BLaER1 treated with 17β-estradiol and CSF1 and Interleukin-3, amounts not matched to agents 10 nM and 100 nM (cell line): ENCODE measurements at regions not wholly inside any gene's neighbourhood (a gene's known extent, or its start where the extent isn't known, plus 50 kb on each side); places are given as distances from the start of the nearest gene placed in this dataset.

Source experiments
- H3K27ac ChIP-seq, 11 experiments: shearing (Covaris generic); formaldehyde crosslinking; 2 replicates each; pipeline ENCODE4 v1.8.1; 2022
- H3K27me3 ChIP-seq, 11 experiments: shearing (Covaris generic); formaldehyde crosslinking; 2 replicates each; pipeline ENCODE4 v1.8.1; 2022
- H3K36me3 ChIP-seq, 11 experiments: shearing (Covaris generic); formaldehyde crosslinking; 2 replicates each; pipeline ENCODE4 v1.8.1; 2022
- H3K4me1 ChIP-seq, 10 experiments: shearing (Covaris generic); formaldehyde crosslinking; 2 replicates each; pipeline ENCODE4 v1.8.1; 2022
- H3K4me2 ChIP-seq, 11 experiments: shearing (Covaris generic); formaldehyde crosslinking; 2 replicates each; pipeline ENCODE4 v1.8.1; 2022
- H3K4me3 ChIP-seq, 10 experiments: shearing (Covaris generic); formaldehyde crosslinking; 2 replicates each; pipeline ENCODE4 v1.8.1; 2022
- H3K9ac ChIP-seq, 11 experiments: shearing (Covaris generic); formaldehyde crosslinking; 2 replicates each; pipeline ENCODE4 v1.8.1; 2022
- H3K9me3 ChIP-seq, 11 experiments: shearing (Covaris generic); formaldehyde crosslinking; replicated peaks in 1 of 11; 2 replicates each; pipeline ENCODE4 v1.8.1; 2022
- H4K20me1 ChIP-seq, 11 experiments: shearing (Covaris generic); formaldehyde crosslinking; 2 replicates each; pipeline ENCODE4 v1.8.1; 2022
- Cebpa-rat ChIP-seq, 11 experiments: shearing (Covaris generic); IDR thresholded peaks; 2 replicates each; pipeline ENCODE4 v1.8.1; 2022

DNA sequence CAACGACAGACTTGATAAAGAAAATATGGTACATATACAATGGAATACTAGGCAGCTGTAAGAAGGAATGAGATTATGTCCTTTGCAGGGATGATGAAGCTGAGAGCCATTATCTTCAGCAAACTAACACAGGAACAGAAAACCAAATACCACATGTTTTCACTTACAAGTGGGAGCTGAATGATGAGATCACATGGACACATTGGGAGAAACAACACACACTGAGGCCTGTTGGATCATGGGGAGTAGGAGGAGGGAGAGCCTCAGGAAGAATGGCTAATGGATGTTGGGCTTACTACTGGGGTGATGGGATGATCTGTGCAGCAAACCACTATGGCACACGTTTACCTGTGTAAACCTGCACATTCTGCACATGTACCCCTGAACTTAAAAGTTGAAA lies 209.7 kb downstream of the SPRY1 start:
- Histone ChIP-seq H3K4me2 (peak overlapping the region; percentile 34 to 89 (median 81)), H3K36me3 (no peaks in the 10 kb centered on the region), H3K27me3 (peaks cover 0 to 27% (median 0%) of the 10 kb centered on the region in 11 experiments; a peak in 3 of 22 replicates), H3K9ac (peak overlapping the region in 10 of 11 experiments; percentile 20 to 74 (median 52); a peak in 15 of 22 replicates), H3K9me3 (peaks cover 0 to 7% (median 0%) of the 10 kb centered on the region in 11 experiments; a peak in 2 of 22 replicates), H4K20me1 (no peaks in the 10 kb centered on the region), H3K27ac (peak overlapping the region; percentile 60 to 88 (median 71)), H3K4me3 (no peak overlapping the region; a peak in 1 of 20 replicates), H3K4me1 (peaks cover 31 to 71% (median 54%) of the 10 kb centered on the region in 10 experiments)
- no peak for TF ChIP-seq Cebpa-rat (IDR thresholded peaks at IDR 0.05)

GRCh38 chr4:123606946-123607542 lies 210.4 kb downstream of the SPRY1 start:
- H3K9me3 ChIP-seq: peaks cover 0 to 13% (median 5%) of the 10 kb centered on the region in 11 experiments; a peak in 6 of 22 replicates
- H3K4me2 ChIP-seq: peak overlapping the region; percentile 34 to 89 (median 81)
- H3K4me1 ChIP-seq: peaks cover 28 to 64% (median 46%) of the 10 kb centered on the region in 10 experiments

GRCh38 chr4:123609829-123610228 lies 213.2 kb downstream of the SPRY1 start:
- Histone ChIP-seq H3K27ac (peak overlapping the region in 1 of 11 experiments; percentile 10; a peak in 2 of 22 replicates), H3K9ac (no peak overlapping the region), H3K4me1 (peaks cover 21 to 40% (median 27%) of the 10 kb centered on the region in 10 experiments), H3K36me3 (no peaks in the 10 kb centered on the region), H3K27me3 (peaks cover 0 to 20% (median 0%) of the 10 kb centered on the region in 11 experiments; a peak in 3 of 22 replicates), H3K4me3 (no peak overlapping the region), H3K9me3 (peaks cover 0 to 25% (median 13%) of the 10 kb centered on the region in 11 experiments; a peak in 13 of 22 replicates), H3K4me2 (no peak overlapping the region), H4K20me1 (no peaks in the 10 kb centered on the region)
- no peak for TF ChIP-seq Cebpa-rat (IDR thresholded peaks at IDR 0.05)

More at GRCh38 chr4:123606946-123607542, 210.4 kb downstream of the SPRY1 start:
- TF ChIP-seq Cebpa-rat (IDR thresholded peaks at IDR 0.05): peak in 10 of 11 experiments; percentile 17 to 89 (median 70); a peak in 16 of 22 replicates
- Histone ChIP-seq H3K27ac (peak overlapping the region; percentile 60 to 88 (median 71)), H3K36me3 (no peaks in the 10 kb centered on the region), H3K4me3 (no peak overlapping the region; a peak in 3 of 20 replicates), H3K9ac (peak overlapping the region; percentile 20 to 74 (median 54); a peak in 17 of 22 replicates), H3K27me3 (peaks cover 0 to 28% (median 0%) of the 10 kb centered on the region in 11 experiments; a peak in 3 of 22 replicates), H4K20me1 (no peaks in the 10 kb centered on the region)

DNA sequence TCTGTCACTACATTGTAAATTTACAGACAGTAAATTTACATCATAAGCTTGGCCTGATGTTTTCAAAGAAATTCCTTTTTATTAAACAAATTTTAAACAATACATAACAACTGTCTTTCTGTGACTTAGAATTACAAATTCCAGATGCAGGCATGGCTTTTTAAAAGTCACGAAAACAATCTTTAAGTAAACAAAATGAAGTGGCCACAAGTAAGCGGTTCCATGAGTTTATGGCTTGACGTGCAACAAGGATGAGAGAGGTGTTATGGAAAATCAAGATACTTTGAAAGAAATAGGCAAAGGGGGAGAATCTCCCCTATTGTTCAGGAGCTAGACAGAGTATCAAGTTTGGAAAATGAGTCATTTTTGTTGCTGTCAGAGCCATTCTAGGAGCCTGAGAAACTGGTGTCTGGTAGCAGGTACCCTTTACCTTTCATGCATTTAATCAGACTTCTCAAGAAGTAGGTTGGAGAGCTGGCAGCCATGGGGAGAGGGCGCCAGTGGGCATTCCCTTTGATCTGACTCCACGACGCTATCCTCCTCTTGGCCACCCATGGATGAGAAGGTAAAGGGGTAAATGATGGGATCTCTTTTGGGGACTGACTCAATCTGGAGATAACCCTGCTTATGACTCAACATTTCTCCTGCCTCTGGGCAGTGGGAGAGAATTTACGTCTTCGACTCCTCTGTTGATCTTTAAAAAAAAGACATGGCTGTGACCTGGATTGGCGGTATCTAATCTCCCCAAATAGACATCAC lies 217.2 kb downstream of the SPRY1 start:
- no peaks in the 10 kb centered on the region for H4K20me1 ChIP-seq
- peaks cover 0 to 38% (median 20%) of the 10 kb centered on the region in 11 experiments; a peak in 15 of 22 replicates for H3K9me3 ChIP-seq
- H3K27ac ChIP-seq: peak overlapping the region in 2 of 11 experiments; percentile 78 to 80; a peak in 2 of 22 replicates
- no peak overlapping the region for H3K9ac ChIP-seq
- H3K27me3 ChIP-seq: peaks cover 0 to 36% (median 0%) of the 10 kb centered on the region in 11 experiments; a peak in 7 of 22 replicates
- TF ChIP-seq Cebpa-rat (IDR thresholded peaks at IDR 0.05): no peak
- peaks cover 33 to 37% (median 35%) of the 10 kb centered on the region in 10 experiments for H3K4me1 ChIP-seq
- H3K36me3 ChIP-seq: no peaks in the 10 kb centered on the region
- no peak overlapping the region for H3K4me2 ChIP-seq
- no peak overlapping the region for H3K4me3 ChIP-seq

GRCh38 chr4:123615901-123616300 lies 219.3 kb downstream of the SPRY1 start:
- Histone ChIP-seq H3K27me3 (peaks cover 0 to 47% (median 0%) of the 10 kb centered on the region in 11 experiments; a peak in 8 of 22 replicates), H3K36me3 (no peaks in the 10 kb centered on the region), H4K20me1 (no peaks in the 10 kb centered on the region), H3K4me1 (peaks cover 39 to 52% (median 47%) of the 10 kb centered on the region in 10 experiments), H3K9me3 (peaks cover 0 to 39% (median 17%) of the 10 kb centered on the region in 11 experiments; a peak in 15 of 22 replicates), H3K4me3 (no peak overlapping the region), H3K27ac (peak overlapping the region in 10 of 11 experiments; percentile 69 to 84 (median 80); a peak in 19 of 22 replicates), H3K9ac (peak overlapping the region in 4 of 11 experiments; percentile 56 to 72 (median 64); a peak in 7 of 22 replicates), H3K4me2 (peak overlapping the region; percentile 61 to 84 (median 77); a peak in 21 of 22 replicates)
- no peak for TF ChIP-seq Cebpa-rat (IDR thresholded peaks at IDR 0.05)

GRCh38 chr4:123616951-123617461 lies 220.4 kb downstream of the SPRY1 start:
- H3K9ac ChIP-seq: peak overlapping the region; percentile 44 to 72 (median 67); a peak in 21 of 22 replicates
- peaks cover 50 to 63% (median 58%) of the 10 kb centered on the region in 10 experiments for H3K4me1 ChIP-seq
- H3K4me3 ChIP-seq: peak overlapping the region in 1 of 10 experiments; percentile 1; a peak in 2 of 20 replicates
- peaks cover 0 to 47% (median 0%) of the 10 kb centered on the region in 11 experiments; a peak in 9 of 22 replicates for H3K27me3 ChIP-seq
- H3K9me3 ChIP-seq: peaks cover 0 to 36% (median 11%) of the 10 kb centered on the region in 11 experiments; a peak in 14 of 22 replicates
- peak overlapping the region; percentile 69 to 84 (median 80); a peak in 21 of 22 replicates for H3K27ac ChIP-seq
- no peaks in the 10 kb centered on the region for H3K36me3 ChIP-seq
- TF ChIP-seq Cebpa-rat (IDR thresholded peaks at IDR 0.05): peak in 10 of 11 experiments; percentile 31 to 86 (median 66); a peak in 13 of 22 replicates
- H4K20me1 ChIP-seq: no peaks in the 10 kb centered on the region
- peak overlapping the region; percentile 61 to 84 (median 77) for H3K4me2 ChIP-seq

GRCh38 chr4:123617791-123618190 lies 221.2 kb downstream of the SPRY1 start:
- Histone ChIP-seq H3K4me1 (peaks cover 51 to 64% (median 63%) of the 10 kb centered on the region in 10 experiments), H3K9me3 (peaks cover 0 to 29% (median 10%) of the 10 kb centered on the region in 11 experiments; a peak in 14 of 22 replicates), H3K4me2 (peak overlapping the region; percentile 61 to 84 (median 77)), H3K4me3 (no peak overlapping the region), H3K27ac (peak overlapping the region; percentile 56 to 84 (median 80); a peak in 21 of 22 replicates), H4K20me1 (no peaks in the 10 kb centered on the region), H3K9ac (peak overlapping the region in 9 of 11 experiments; percentile 6 to 72 (median 51); a peak in 12 of 22 replicates), H3K27me3 (peaks cover 0 to 48% (median 0%) of the 10 kb centered on the region in 11 experiments; a peak in 9 of 22 replicates), H3K36me3 (no peaks in the 10 kb centered on the region)
- TF ChIP-seq Cebpa-rat (IDR thresholded peaks at IDR 0.05): no peak

DNA sequence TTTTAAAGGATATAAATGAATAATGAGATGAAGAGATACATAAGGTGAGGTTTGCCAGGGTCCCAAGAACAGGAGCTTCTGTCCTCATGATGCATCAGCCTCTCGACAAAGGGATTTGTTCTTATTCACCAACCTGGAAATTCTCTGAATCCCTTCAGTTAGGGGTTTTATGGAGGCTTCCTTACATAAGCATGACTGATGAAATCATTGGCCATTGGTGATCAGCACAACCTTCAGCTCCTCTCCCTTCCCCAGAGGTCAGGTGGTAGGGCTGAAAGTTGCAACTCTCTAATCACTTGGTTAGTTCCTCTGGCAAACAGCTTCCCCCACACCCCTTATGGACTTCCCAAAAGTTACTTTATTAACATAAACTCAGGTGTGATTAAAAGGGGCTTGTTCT lies 222.0 kb downstream of the SPRY1 start:
- 0 out of 22 replicates have a peak, but pooled peaks of 1 of the 11 experiments have one; percentile 7 for TF ChIP-seq Cebpa-rat (IDR thresholded peaks at IDR 0.05)
- peak overlapping the region in 10 of 11 experiments; percentile 69 to 84 (median 80); a peak in 14 of 22 replicates for H3K27ac ChIP-seq
- H3K4me3 ChIP-seq: no peak overlapping the region

More for the DNA sequence above, 222.0 kb downstream of the SPRY1 start:
- Histone ChIP-seq H3K4me1 (peaks cover 51 to 64% (median 63%) of the 10 kb centered on the region in 10 experiments), H3K9ac (no peak overlapping the region), H3K4me2 (peak overlapping the region; percentile 61 to 84 (median 77); a peak in 19 of 22 replicates), H4K20me1 (no peaks in the 10 kb centered on the region), H3K27me3 (peaks cover 0 to 56% (median 0%) of the 10 kb centered on the region in 11 experiments; a peak in 9 of 22 replicates), H3K9me3 (peaks cover 0 to 28% (median 10%) of the 10 kb centered on the region in 11 experiments; a peak in 14 of 22 replicates), H3K36me3 (no peaks in the 10 kb centered on the region)
